ENCODE measurements at regions not wholly inside any gene's neighbourhood (a gene's known extent, or its start where the extent isn't known, plus 50 kb on each side); places are given as distances from the start of the nearest gene placed in this dataset.

DNA sequence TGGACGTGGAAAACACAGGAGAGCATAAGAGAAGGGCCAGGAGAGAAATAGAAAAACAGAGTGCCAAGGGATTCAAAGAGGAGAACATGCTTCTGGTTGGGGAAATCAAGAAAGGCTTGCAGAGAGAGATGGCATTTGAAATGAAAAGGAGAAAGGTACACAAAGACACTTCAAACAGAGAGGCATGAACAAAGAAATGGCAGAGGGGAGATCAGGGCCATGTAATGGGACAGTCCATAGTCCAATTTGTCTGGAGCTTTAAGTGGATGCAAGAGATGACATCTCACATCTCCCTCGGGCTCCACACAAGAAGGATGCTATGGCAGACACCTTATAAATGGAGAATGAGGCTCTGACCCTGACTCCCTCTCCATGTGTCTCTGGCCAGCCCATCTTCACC is 331.1 kb downstream of the MLLT3 start:
- intact Hi-C loops (cut with micrococcal nuclease) = no loop called here

DNA sequence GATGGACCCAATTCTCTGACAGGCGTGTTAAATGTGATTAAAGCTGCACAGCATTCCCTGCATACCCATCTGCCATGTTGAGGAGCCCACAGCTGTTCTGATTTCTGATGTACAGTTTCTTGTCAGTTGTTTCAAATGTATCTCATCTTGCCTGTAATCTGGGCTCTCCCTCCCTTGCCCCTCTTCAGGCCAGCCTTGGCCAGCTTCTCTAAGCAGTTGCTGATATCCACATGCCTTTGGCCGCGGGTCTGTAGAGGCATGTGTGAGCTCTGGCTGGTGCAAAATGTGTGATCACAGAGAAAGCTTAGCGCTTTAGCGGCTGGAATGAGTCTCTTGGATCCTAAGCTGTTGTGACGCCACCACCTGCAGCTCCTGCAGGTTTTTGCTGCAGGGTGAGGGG is 332.0 kb downstream of the MLLT3 start:
- intact Hi-C loops (cut with micrococcal nuclease) = no loop called here

DNA sequence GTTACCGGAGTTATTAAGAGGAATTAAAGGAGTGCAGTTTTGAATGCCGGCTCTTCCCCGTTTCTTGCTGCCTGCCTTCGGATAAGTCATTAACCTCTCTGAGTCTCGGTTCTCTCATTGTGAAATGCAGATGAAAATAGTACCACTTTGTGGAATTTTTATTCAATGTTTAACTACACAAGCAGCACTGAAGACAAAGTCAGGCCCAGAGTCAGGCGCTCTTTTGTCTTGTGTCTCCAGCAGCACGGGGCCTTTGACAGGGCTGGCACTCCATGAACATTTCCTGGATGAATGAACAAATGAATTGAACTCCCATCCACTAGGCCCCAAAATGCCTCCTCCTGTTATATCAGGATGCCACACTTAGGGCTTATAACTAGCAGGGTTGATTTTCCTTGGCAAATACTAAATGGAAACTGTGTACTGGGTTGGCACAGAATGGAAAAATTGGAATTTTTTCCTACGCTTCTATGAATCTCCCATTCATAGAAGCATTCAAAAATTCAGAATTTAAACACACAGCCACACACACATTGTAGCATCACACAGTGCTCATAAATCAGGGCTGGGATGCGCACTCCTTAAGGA is 332.8 kb downstream of the MLLT3 start:
- intact Hi-C loops (cut with micrococcal nuclease) = no loop called here

- intact Hi-C loops (cut with micrococcal nuclease) = no loop called here
Measured at GRCh38 chr9:20286969-20287368, 335.3 kb downstream of the MLLT3 start.

DNA sequence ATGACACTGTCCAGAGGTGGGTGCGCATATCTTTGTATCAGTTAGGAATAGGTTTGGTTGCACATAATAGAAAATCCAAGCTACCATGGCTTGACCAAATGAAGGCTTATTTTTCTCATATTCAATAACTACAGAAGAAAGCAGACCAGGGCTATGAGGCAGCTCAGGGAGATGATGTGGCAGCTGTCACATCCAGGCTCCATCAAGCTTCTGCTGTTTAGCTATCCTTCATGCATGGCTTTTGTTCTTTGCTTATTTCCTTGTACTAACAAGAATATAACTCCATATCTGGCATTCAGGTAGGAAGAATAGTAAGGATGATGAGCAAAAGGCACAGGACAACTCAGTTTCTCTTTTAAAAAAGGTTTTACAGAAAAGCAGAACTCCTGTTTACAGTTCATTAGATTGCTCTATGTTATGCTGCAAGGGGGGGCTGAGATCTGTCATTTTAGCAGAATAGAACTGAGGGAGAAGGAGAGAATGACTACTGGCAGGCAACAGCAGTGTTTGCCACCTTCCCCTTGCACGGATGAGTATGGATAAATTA is 336.1 kb downstream of the MLLT3 start:
- intact Hi-C loops (cut with micrococcal nuclease) = no loop called here

GRCh38 chr9:20284601-20285289 is 337.6 kb downstream of the MLLT3 start:
- intact Hi-C loops (cut with micrococcal nuclease) = no loop called here

DNA sequence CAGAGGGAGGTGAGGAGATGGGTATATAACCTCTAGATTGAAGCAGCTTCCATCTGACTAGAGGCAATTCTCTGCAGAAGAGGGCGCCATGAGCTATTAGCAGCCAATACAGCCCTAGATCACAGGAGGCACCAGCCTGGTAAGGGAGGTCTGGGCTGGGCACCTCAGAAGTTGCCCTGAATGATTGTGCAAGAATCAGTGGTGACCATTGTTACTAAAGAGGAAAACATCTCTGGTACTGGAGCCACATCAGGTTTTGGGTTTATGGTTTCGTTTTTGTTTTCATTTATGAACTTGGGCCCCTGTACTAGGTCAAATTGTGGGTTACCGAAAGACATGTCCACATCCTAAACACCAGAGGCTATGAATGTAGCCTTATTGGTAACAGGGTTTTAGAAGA is 342.0 kb downstream of the MLLT3 start:
- intact Hi-C loops (cut with micrococcal nuclease) = no loop called here

GRCh38 chr9:20276762-20277161 is 345.5 kb downstream of the MLLT3 start:
- intact Hi-C loops (cut with micrococcal nuclease) = no loop called here

GRCh38 chr9:20271723-20272122 is 350.6 kb downstream of the MLLT3 start:
- intact Hi-C loops (cut with micrococcal nuclease) = no loop called here

- intact Hi-C loops (cut with micrococcal nuclease) = no loop called here
Measured at GRCh38 chr9:20271096-20271495, 351.2 kb downstream of the MLLT3 start.

GRCh38 chr9:20270161-20270560 is 352.1 kb downstream of the MLLT3 start:
- intact Hi-C loops (cut with micrococcal nuclease) = no loop called here

DNA sequence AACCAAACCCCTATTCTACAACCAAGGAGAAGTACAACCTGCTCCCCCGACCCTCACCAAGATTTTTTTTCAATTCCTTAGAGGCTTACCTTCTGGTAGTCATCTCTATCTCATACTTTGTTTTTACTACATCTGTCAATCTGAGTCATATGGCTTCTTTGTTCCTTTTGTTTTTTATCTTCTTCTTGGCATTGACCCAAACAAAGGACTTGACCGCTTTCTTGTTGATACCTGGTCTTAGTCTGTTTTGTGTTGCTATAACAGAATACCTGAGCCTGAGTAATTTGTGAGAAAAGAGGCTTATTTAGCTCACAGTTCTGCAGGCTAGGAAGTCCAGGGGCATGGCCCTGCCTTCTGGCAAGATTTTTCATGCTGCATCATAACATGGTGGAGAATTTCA is 352.7 kb downstream of the MLLT3 start:
- intact Hi-C loops (cut with micrococcal nuclease) = no loop called here

DNA sequence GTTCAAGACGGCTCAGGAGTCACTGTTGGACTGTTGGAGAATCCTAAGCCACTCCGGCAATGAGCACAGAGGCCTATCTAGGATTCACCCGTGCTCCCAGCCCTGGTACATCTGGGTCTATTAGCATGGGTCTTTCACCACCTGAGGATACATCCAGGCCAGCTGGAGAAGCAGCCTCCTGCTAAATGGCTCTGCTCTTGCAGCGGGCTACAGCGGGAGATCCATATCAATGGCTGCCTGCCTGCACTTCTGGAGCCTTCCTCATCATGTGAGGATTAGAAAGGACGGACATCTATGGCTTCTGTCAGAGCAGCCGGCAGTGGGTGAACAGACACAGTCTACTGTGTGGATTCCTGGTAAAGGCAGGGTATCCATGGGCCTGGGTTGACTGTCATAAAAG is 357.4 kb downstream of the MLLT3 start:
- intact Hi-C loops (cut with micrococcal nuclease) = no loop called here

DNA sequence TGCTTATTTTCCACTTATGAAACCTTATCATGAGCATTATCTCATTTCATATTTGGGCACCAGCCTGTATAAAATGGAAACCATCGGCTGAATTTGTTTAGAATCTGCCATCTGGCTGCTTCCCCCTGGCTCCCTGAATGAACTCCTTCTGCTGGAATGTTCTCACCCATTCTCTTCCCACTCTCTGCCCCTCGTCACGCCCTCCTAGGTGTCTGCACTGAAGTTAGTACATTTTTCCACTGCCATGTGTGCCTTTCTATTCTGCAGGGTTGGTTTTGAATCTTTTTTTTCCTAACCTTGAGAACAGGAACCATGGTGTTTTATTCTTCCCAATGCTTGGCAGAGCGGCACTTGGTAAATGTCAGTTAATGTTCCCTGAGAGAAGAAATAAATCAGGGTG is 359.7 kb downstream of the MLLT3 start:
- intact Hi-C loops (cut with micrococcal nuclease) = no loop called here

DNA sequence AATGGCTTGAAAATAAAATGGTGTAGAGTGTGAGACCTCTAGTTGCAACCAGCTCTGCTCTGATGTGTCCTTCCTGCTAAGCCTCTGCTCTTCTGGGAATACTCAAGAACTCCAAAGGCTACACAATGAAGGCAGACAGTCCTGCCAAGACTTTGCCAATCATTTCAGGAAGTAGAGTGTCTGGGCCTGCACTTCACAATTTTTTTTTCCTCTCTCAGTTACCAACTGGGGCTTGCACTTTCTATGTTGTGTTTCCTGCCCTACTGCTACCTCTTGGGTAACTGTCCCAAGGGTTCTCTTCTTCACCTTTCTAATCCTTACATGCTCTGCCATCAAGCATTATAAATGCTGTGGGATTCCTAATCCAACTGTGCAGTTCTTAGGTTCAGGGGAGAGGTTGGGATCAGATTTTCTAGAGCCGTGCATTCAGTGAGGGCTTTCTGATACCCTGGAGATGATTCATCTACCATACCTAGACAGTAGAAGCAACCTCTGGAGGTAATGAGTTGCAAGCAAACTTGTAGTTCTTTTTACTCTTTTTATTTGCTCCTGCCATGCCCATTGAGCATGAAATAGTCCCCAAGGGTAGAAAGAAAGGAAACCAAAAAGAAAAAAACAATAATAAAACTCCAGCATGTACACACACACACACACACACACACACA is 365.9 kb downstream of the MLLT3 start:
- intact Hi-C loops (cut with micrococcal nuclease) = loop anchor here (2.0 kb wide), 1 partner anchor 14 kb away; no protein-coding TSS in a partner anchor

DNA sequence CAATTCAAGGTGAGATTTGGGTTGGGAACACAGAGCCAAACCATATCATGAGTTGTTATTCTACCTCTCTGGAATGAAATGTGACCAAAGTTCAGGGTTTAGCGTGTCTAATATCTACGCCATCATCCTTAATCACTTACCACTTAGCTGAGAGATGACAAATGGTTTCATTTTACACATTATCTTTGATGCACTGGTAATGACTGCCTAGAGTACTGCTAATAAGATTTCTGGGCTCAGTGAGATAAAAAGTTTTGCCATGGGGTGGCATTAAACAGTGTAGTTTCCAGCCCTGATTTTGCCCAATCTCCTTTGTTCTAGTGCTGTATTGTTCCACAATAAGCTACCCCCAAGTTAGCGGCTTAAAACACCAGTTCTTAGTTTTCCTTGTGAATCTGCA is 367.2 kb downstream of the MLLT3 start:
- intact Hi-C loops (cut with micrococcal nuclease) = no loop called here

- intact Hi-C loops (cut with micrococcal nuclease) = no loop called here
Measured at GRCh38 chr9:20253635-20254034, 368.7 kb downstream of the MLLT3 start.

DNA sequence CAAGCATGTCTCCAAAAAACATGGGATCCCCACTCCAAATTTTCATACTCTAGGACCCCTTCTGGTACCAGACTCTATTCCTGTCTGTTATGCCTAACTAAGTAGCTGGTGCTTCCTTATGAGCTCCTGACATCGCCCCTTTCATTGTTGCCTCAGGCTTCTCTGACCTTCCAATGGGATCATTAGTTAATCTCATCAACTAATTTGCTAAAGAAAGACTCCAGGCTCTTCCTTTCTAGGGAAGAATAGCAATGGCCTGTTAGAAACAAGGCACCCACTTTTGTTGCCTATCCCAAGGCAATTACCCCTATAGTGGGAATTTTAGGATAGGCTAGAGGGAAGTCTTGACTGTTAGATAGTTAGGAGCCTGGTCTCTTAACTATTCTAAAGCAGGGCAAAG is 369.5 kb downstream of the MLLT3 start:
- intact Hi-C loops (cut with micrococcal nuclease) = no loop called here

- intact Hi-C loops (cut with micrococcal nuclease) = no loop called here
Measured at GRCh38 chr9:20250791-20251190, 371.5 kb downstream of the MLLT3 start.

- intact Hi-C loops (cut with micrococcal nuclease) = no loop called here
Measured at GRCh38 chr9:20244271-20244670, 378.0 kb downstream of the MLLT3 start.

GRCh38 chr9:20243841-20244240 is 378.5 kb downstream of the MLLT3 start:
- intact Hi-C loops (cut with micrococcal nuclease) = loop anchor here (2.0 kb wide), 3 partner anchors 13 to 379 kb away; partner anchors contain the start of gene MLLT3

DNA sequence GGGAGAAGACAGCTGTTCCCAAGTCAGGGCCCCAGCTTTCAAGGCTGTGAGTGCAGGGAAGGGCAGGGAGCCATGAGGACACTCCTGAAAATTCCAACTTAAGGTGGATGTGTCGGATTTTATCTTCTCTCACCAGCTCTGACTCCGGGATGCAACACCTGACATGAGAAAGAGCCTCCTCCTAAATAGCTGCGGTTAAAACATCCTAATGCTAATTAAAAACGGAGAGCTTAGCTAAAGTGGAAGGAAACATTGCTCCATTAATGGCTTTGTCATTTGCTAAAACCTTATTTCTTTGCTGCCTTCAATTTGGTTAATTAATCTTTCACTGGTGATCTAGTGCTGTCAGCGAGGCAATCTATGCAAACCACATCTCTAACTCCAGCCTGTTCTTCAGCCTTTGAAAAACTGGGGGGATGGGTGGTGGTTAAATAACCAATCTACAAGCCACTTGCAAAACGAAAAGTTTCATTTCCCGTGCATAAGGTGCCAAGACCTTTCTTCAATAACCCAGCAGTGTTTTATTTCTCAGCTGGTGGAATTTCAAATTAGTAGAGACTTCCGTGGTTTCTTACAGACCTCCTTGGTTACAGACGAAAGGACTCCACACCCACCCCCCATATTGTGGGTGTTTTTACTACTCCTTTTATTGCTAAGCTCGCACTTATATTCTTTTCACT is 379.6 kb downstream of the MLLT3 start:
- intact Hi-C loops (cut with micrococcal nuclease) = loop anchor here (2.0 kb wide), 3 partner anchors 14 to 380 kb away; partner anchors contain the start of gene MLLT3
